ENCODE measurements at regions not wholly inside any gene's neighbourhood (a gene's known extent, or its start where the extent isn't known, plus 50 kb on each side); places are given as distances from the start of the nearest gene placed in this dataset.
A peak's percentile ranks its signal among the peaks of the same experiment; 100 is the strongest.

DNA sequence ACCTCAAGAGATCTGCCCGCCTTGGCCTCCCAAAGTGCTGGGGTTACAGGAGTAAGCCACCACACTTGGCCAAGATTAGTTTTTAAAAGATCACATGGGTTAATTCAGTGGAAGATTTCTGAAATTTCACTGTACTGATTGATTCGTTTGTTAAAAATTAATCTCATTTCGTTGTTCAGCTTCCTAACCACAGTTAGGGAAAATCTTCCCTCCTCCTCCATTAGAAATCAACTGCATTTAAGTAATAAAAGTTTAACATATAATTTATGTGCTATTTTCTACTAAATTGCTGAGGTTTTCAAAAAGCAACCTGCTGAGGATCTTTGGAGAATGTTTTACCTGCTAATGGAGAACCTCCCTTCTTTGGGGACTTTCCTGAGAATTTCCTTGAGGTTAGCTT lies 522.4 kb downstream of the GATA3 start:
- intact Hi-C loops (cut with micrococcal nuclease) = no loop called here
- ChIA-PET POLR2A (interaction anchor here (0.6 kb wide), 1 partner anchor 146 kb away, joined by 3 read pairs; no protein-coding TSS in a partner anchor), CTCF (no interaction called here)
- Mint-ChIP-seq H3K4me1 (ENCODE audit: low read depth) (peaks cover 31% of the 10 kb centered on the region), H3K27ac (peak overlapping the region; percentile 46), H3K27me3 (peaks cover 27% of the 10 kb centered on the region), H3K9me3 (no peaks in the 10 kb centered on the region), H3K36me3 (ENCODE audit: low read depth) (peaks cover 2% of the 10 kb centered on the region), H3K4me3 (no peak overlapping the region)
- no peak for DNase-seq
- TF ChIP-seq, protein P1, sequence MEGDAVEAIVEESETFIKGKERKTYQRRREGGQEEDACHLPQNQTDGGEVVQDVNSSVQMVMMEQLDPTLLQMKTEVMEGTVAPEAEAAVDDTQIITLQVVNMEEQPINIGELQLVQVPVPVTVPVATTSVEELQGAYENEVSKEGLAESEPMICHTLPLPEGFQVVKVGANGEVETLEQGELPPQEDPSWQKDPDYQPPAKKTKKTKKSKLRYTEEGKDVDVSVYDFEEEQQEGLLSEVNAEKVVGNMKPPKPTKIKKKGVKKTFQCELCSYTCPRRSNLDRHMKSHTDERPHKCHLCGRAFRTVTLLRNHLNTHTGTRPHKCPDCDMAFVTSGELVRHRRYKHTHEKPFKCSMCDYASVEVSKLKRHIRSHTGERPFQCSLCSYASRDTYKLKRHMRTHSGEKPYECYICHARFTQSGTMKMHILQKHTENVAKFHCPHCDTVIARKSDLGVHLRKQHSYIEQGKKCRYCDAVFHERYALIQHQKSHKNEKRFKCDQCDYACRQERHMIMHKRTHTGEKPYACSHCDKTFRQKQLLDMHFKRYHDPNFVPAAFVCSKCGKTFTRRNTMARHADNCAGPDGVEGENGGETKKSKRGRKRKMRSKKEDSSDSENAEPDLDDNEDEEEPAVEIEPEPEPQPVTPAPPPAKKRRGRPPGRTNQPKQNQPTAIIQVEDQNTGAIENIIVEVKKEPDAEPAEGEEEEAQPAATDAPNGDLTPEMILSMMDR (IDR thresholded peaks at IDR 0.05) = no peak
- no peak for ATAC-seq

DNA sequence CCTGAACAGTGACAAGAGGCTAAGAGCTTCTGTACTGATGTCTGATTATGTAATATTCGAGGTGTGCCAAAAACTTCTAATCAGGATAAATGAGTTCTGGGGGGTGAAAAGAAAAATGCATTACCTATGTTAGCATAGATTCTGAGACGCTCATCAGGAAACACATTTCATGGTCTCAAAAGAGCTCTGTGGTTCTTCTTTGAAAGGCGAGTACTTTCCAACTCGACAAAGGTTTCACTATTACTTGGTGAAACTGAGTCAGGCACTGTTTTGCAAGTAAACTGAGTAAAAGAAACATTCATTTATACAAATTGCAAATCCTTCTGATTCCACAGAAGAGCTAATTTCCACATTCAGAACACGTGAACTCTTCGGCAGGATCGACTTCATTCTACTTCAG lies 523.2 kb downstream of the GATA3 start:
- peaks cover 2% of the 10 kb centered on the region for H3K36me3 Mint-ChIP-seq (ENCODE audit: low read depth)
- intact Hi-C loops (cut with micrococcal nuclease) = no loop called here
- H3K27me3 Mint-ChIP-seq = peaks cover 29% of the 10 kb centered on the region
- no peak overlapping the region for H3K4me3 Mint-ChIP-seq
- ChIA-PET CTCF (no interaction called here), POLR2A (no interaction called here)
- H3K9me3 Mint-ChIP-seq = no peaks in the 10 kb centered on the region
- DNase-seq (peak; percentile 4), ATAC-seq (peak; percentile 65)
- TF ChIP-seq, protein P1 (IDR thresholded peaks at IDR 0.05) = no peak
- H3K27ac Mint-ChIP-seq = peak overlapping the region; percentile 46
- H3K4me1 Mint-ChIP-seq (ENCODE audit: low read depth) = peaks cover 31% of the 10 kb centered on the region

- Mint-ChIP-seq H3K27ac (no peak overlapping the region), H3K27me3 (peaks cover 26% of the 10 kb centered on the region), H3K4me3 (no peak overlapping the region), H3K4me1 (ENCODE audit: low read depth) (peaks cover 22% of the 10 kb centered on the region), H3K9me3 (no peaks in the 10 kb centered on the region), H3K36me3 (ENCODE audit: low read depth) (no peaks in the 10 kb centered on the region)
- DNase-seq = no peak
- TF ChIP-seq, protein P1 (IDR thresholded peaks at IDR 0.05) = no peak
- ATAC-seq = no peak
- ChIA-PET CTCF (no interaction called here), POLR2A (no interaction called here)
- intact Hi-C loops (cut with micrococcal nuclease) = no loop called here
These were observed 527.2 kb downstream of the GATA3 start for GRCh38 chr10:8581521-8582225.

- H3K4me1 Mint-ChIP-seq (ENCODE audit: low read depth) = peaks cover 17% of the 10 kb centered on the region
- H3K27ac Mint-ChIP-seq = no peak overlapping the region
- ATAC-seq = no peak
- CTCF ChIA-PET = no interaction called here
- POLR2A ChIA-PET = interaction anchor here (0.7 kb wide), 1 partner anchor 473 kb away, joined by 3 read pairs; no protein-coding TSS in a partner anchor
- H3K27me3 Mint-ChIP-seq = peaks cover 32% of the 10 kb centered on the region
- no peak overlapping the region for H3K4me3 Mint-ChIP-seq
- intact Hi-C loops (cut with micrococcal nuclease) = no loop called here
- DNase-seq = no peak
- TF ChIP-seq, protein P1 (IDR thresholded peaks at IDR 0.05) = no peak
- H3K9me3 Mint-ChIP-seq = no peaks in the 10 kb centered on the region
- no peaks in the 10 kb centered on the region for H3K36me3 Mint-ChIP-seq (ENCODE audit: low read depth)
These were observed 528.6 kb downstream of the GATA3 start for GRCh38 chr10:8583096-8583495.

DNA sequence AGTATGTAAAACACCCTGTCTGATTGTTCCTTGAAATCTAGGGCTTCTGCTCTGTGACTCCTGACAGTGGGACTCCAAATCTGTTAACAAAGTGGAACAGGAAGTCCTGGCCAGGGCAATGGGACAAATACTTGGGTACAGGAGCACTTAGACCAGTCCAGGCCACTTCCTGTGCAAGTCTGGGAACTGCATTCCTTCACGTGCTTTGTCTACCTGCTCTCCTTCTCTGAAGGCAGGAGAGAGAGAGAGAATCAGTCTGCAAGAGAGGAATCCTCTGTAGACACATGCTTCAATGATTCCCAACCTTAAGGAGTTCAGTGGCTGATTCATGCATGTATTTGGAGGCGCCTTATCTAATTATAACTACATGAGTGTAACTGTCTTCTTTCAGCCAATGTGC lies 530.2 kb downstream of the GATA3 start:
- TF ChIP-seq, protein P1 (IDR thresholded peaks at IDR 0.05) = no peak
- DNase-seq (no peak), ATAC-seq (no peak)
- intact Hi-C loops (cut with micrococcal nuclease) = no loop called here
- CTCF ChIA-PET = no interaction called here
- no peak overlapping the region for H3K27ac Mint-ChIP-seq
- peaks cover 8% of the 10 kb centered on the region for H3K4me1 Mint-ChIP-seq (ENCODE audit: low read depth)
- POLR2A ChIA-PET = no interaction called here
- no peak overlapping the region for H3K4me3 Mint-ChIP-seq
- H3K9me3 Mint-ChIP-seq = no peaks in the 10 kb centered on the region
- H3K36me3 Mint-ChIP-seq (ENCODE audit: low read depth) = no peaks in the 10 kb centered on the region
- H3K27me3 Mint-ChIP-seq = peaks cover 32% of the 10 kb centered on the region

Data from activated CD8-positive, alpha-beta T cell treated with anti-CD3 and anti-CD28 coated beads for 36 hours (primary cell).